HEK293T (cell line): ENCODE measurements at regions not wholly inside any gene's neighbourhood (a gene's known extent, or its start where the extent isn't known, plus 50 kb on each side); places are given as distances from the start of the nearest gene placed in this dataset.

Experiments used
- CTCF ChIA-PET: fragments of 350-600 bp; formaldehyde crosslinking; extraction: SDS; loops from one replicate; lab custom pipeline; 2021; ENCODE audit warnings: antibody characterized with exemption, inconsistent platforms; lab: Yijun Ruan, JAX
- POLR2A ChIA-PET: fragments of 350-600 bp; formaldehyde crosslinking; extraction: SDS; loops from one replicate; lab custom pipeline; 2020; ENCODE audit warnings: antibody characterized with exemption, inconsistent platforms; lab: Yijun Ruan, JAX
- DNase-seq: peaks from one replicate; pipeline ENCODE4 v3.0.0; 2012; ENCODE audit warnings: mixed read lengths; ENCODE audit errors: extremely low spot score
- ARNT ChIP-seq: fragments of 450-650 bp; IDR thresholded peaks from 2 replicates; pipeline ENCODE4 v1.6.1; 2017; ENCODE audit warnings: mild to moderate bottlenecking
- BHLHE40 ChIP-seq: fragments of 450-650 bp; IDR thresholded peaks from 2 replicates; pipeline ENCODE4 v1.6.1; 2016; ENCODE audit warnings: mild to moderate bottlenecking, moderate library complexity, borderline replicate concordance
- CTBP1 ChIP-seq: fragments of 450-650 bp; IDR thresholded peaks from 2 replicates; pipeline ENCODE4 v1.6.1; 2016; ENCODE audit warnings: borderline replicate concordance
- ELF4 ChIP-seq: fragments of 450-650 bp; IDR thresholded peaks from 2 replicates; pipeline ENCODE4 v1.6.1; 2017; ENCODE audit warnings: antibody characterized with exemption
- FOXA1 ChIP-seq: fragments of 450-650 bp; IDR thresholded peaks from 2 replicates; pipeline ENCODE4 v1.6.1; 2016; ENCODE audit warnings: mild to moderate bottlenecking
- FOXK2 ChIP-seq: fragments of 450-650 bp; IDR thresholded peaks from 2 replicates; pipeline ENCODE4 v1.6.1; 2016; ENCODE audit warnings: mild to moderate bottlenecking
- FOXM1 ChIP-seq: fragments of 450-650 bp; IDR thresholded peaks from 2 replicates; pipeline ENCODE4 v1.6.1; 2017; ENCODE audit warnings: mild to moderate bottlenecking, borderline replicate concordance
- HDGF ChIP-seq: fragments of 450-650 bp; IDR thresholded peaks from 2 replicates; pipeline ENCODE4 v1.6.1; 2017; ENCODE audit warnings: antibody characterized with exemption, borderline replicate concordance
- L3MBTL2 ChIP-seq: fragments of 450-650 bp; conservative IDR thresholded peaks from 2 replicates; pipeline ENCODE4 v1.6.1; 2016; ENCODE audit warnings: mild to moderate bottlenecking
- LEF1 ChIP-seq: fragments of 450-650 bp; IDR thresholded peaks from 2 replicates; pipeline ENCODE4 v1.6.1; 2017; ENCODE audit warnings: mild to moderate bottlenecking, borderline replicate concordance
- NFRKB ChIP-seq: fragments of 450-650 bp; IDR thresholded peaks from 2 replicates; pipeline ENCODE4 v1.6.1; 2016; ENCODE audit warnings: mild to moderate bottlenecking, moderate library complexity
- SP1 ChIP-seq: fragments of 450-650 bp; IDR thresholded peaks from 2 replicates; pipeline ENCODE4 v1.6.1; 2017
- SUZ12 ChIP-seq: fragments of 450-650 bp; IDR thresholded peaks from 2 replicates; pipeline ENCODE4 v1.6.1; 2016; ENCODE audit warnings: mild to moderate bottlenecking
- TARDBP ChIP-seq: fragments of 450-650 bp; IDR thresholded peaks from 2 replicates; pipeline ENCODE4 v1.6.1; 2016
- ZNF384 ChIP-seq: fragments of 450-650 bp; IDR thresholded peaks from 2 replicates; pipeline ENCODE4 v1.6.1; 2016
- TF ChIP-seq, protein P1 (sequence below): fragments of 450-650 bp; IDR thresholded peaks from 2 replicates; pipeline ENCODE4 v1.6.1; 2016

DNA sequence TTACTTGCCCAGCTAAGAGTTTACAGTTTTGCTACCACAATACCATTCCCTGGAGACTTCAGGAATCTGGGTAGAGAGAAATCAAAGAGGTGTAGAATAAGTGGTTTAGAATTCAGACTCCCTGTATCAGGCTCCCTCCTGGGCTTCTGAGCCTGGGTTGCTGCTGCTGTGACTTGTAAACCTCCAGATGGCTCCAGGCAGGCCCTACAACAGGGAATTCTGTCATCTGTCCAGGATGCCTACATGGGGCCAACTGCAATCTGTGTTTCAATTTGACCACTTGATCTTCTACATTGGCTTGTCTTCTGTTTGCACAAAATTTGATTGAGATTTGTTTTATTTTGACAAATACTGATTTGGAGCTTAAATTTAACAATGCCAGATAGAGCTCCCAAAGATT is 183.9 kb downstream of the RAD51AP2 start:
- ChIA-PET POLR2A (no interaction called here), CTCF (no interaction called here)
- TF ChIP-seq ZNF384 (no peak), TARDBP (no peak), FOXM1 (no peak), ARNT (no peak), NFRKB (no peak), ELF4 (no peak), FOXA1 (no peak), FOXK2 (no peak), BHLHE40 (no peak), HDGF (no peak), CTBP1 (no peak), L3MBTL2 (no peak), SP1 (no peak), LEF1 (no peak), SUZ12 (no peak)
- TF ChIP-seq, protein P1, sequence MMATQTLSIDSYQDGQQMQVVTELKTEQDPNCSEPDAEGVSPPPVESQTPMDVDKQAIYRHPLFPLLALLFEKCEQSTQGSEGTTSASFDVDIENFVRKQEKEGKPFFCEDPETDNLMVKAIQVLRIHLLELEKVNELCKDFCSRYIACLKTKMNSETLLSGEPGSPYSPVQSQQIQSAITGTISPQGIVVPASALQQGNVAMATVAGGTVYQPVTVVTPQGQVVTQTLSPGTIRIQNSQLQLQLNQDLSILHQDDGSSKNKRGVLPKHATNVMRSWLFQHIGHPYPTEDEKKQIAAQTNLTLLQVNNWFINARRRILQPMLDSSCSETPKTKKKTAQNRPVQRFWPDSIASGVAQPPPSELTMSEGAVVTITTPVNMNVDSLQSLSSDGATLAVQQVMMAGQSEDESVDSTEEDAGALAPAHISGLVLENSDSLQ, result no peak
- no peak for DNase-seq

DNA sequence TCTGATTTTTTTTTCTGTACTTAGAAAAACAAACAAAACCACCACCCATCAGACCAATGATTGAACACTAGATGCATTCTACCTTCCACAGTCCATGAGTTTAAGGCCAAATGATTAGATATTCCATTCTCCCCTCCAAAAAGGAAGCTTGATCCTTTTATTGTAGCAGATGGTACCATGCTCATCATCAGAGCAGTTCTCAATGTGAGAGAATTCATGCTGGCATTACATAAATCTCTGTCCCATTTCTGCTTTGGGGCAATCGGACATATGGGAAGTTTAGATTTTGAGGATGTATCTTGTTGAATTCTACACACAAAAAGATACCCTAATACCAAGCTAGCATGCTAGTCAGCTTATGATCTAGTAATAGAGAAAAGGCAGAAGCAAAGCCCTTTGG is 186.6 kb downstream of the RAD51AP2 start:
- DNase-seq, result no peak
- CTCF ChIA-PET, result no interaction called here
- no peak for TF ChIP-seq LEF1
- no peak for TF ChIP-seq ZNF384
- TF ChIP-seq FOXK2, result no peak
- no peak for TF ChIP-seq BHLHE40
- no peak for TF ChIP-seq SP1
- TF ChIP-seq FOXA1, result no peak
- TF ChIP-seq ELF4, result no peak
- TF ChIP-seq NFRKB, result no peak
- TF ChIP-seq, protein P1, result no peak
- no peak for TF ChIP-seq CTBP1
- no peak for TF ChIP-seq L3MBTL2
- TF ChIP-seq TARDBP, result no peak
- TF ChIP-seq SUZ12, result no peak
- no peak for TF ChIP-seq HDGF
- TF ChIP-seq ARNT, result no peak

DNA sequence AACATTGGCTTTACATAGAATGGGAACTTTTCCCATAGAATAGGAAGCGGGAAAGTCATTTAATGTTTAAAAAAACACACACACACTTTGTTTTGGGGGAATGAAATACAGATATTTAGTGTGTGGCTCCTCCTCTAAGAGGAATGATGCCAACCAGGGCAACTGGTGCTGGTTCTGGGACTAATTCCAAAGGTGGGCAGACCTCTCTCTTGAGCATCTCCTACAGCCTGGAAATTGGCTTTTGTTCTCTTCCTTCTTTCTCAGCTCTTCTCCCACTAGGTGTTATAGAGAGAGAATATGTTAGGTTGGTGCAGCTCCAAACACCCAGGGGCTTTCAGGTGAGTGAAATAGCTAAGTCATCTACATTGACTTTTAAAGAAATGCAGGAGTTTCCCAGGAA is 190.1 kb downstream of the RAD51AP2 start:
- DNase-seq, result no peak
- POLR2A ChIA-PET, result no interaction called here
- TF ChIP-seq LEF1, result no peak
- no peak for TF ChIP-seq FOXA1
- TF ChIP-seq ELF4, result no peak
- no peak for TF ChIP-seq HDGF
- TF ChIP-seq ZNF384, result no peak
- no peak for TF ChIP-seq TARDBP
- TF ChIP-seq L3MBTL2, result no peak
- TF ChIP-seq FOXK2, result no peak
- TF ChIP-seq SUZ12, result no peak
- TF ChIP-seq, protein P1, result no peak
- no peak for TF ChIP-seq ARNT
- TF ChIP-seq CTBP1, result no peak
- CTCF ChIA-PET, result no interaction called here

More for the DNA sequence above, 186.6 kb downstream of the RAD51AP2 start:
- POLR2A ChIA-PET, result no interaction called here

DNA sequence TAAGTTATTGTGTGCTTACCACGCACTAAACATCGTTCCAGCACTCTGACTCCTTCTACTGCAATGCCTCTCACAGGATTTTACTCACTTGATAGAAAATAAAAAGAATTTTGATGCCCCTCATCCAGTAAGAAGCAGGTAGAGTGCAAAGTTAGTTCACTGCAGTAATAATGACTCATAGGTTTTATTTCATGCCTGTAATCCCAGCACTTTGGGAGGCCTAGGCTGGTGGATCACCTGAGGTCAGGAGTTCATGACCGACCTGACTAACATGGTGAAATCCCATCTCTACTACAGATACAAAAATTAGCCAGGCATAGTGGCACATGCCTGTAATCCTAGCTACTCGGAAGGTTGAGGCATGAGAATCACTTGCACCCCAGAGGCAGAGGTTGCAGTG is 190.6 kb downstream of the RAD51AP2 start:
- CTCF ChIA-PET, result no interaction called here
- POLR2A ChIA-PET, result no interaction called here
- no peak for DNase-seq
- TF ChIP-seq TARDBP (no peak), SP1 (no peak), FOXK2 (no peak), FOXA1 (no peak), LEF1 (no peak), FOXM1 (no peak), ZNF384 (no peak), NFRKB (no peak), SUZ12 (no peak), HDGF (no peak)

DNA sequence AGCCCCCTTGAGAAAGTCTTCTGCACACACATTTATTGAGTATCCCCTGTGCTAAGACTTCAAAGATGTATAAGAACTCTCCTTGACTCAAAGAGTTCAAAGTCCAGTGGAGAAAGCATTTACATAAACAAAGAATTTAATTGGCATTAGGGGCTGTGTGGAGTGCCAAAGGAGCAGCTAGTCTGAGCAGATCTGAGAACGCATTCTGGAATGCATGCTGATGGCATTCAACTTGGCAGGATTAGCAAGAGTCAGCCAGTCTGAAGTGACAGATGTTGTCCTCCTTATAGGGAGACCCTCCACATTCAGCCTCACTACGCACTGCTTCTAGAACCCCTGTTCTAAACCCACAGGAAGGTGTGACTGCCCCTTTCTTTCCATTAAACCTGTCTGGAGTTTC is 191.5 kb downstream of the RAD51AP2 start:
- TF ChIP-seq TARDBP, result no peak
- no peak for TF ChIP-seq FOXA1
- no peak for TF ChIP-seq NFRKB
- no peak for TF ChIP-seq FOXM1
- no peak for TF ChIP-seq ELF4
- no peak for TF ChIP-seq L3MBTL2
- no peak for TF ChIP-seq FOXK2
- TF ChIP-seq ZNF384, result no peak
- no peak for TF ChIP-seq HDGF
- TF ChIP-seq CTBP1, result no peak
- TF ChIP-seq, protein P1, result no peak
- no peak for TF ChIP-seq ARNT
- TF ChIP-seq BHLHE40, result no peak
- TF ChIP-seq LEF1, result no peak
- TF ChIP-seq SUZ12, result no peak
- TF ChIP-seq SP1, result no peak
- ChIA-PET CTCF (no interaction called here), POLR2A (no interaction called here)
- DNase-seq, result no peak

DNA sequence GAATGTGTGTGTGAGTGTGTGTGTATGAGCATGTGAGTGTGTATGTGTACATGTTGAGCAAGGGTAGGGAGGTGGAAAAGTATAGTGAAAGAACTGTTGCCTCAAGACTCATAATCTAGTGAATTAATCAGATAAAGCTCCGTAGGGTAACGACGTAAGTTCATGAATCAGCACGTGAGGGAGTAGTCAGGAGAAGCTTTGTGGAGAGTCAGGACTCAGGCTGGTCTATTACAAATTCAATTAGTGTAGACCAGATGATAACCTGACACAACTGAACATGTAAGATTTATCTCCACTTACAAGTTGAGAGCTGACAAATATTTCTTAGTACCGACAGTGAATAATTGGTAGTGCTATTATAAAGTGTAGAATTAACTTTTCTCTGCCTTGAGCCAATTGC is 194.5 kb downstream of the RAD51AP2 start:
- no peak for DNase-seq
- CTCF ChIA-PET, result no interaction called here
- POLR2A ChIA-PET, result no interaction called here
- TF ChIP-seq LEF1 (no peak), CTBP1 (no peak), ZNF384 (no peak)
